GM21576 (cell line): ENCODE measurements at regions not wholly inside any gene's neighbourhood (a gene's known extent, or its start where the extent isn't known, plus 50 kb on each side); places are given as distances from the start of the nearest gene placed in this dataset.

Experiments used
- ATAC-seq: cut with Tn5 transposase; IDR thresholded peaks from one replicate; pipeline ENCODE4 v1.9.1; 2021; ENCODE audit warnings: mild to moderate bottlenecking, moderate library complexity; ENCODE audit not compliant: unreplicated experiment

DNA sequence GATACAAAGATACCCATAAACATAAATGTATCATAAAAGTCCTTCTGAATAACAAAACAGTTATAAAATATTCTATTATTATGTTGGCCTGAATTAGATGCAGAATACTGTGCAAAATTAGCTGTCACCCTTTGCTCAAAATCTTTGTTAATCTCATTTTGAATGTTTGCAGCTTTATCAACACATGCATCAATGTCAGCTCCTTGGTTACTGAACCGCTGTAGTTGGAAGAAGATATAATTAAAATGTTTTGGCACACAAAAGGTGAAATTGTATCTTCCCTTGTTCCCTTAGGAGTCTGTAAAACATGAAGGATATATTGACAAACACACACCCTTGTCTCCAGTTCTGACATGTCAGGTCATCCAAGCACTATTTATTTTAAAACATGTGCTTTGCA, 146.3 kb upstream of the POU5F2 start:
- no peak for ATAC-seq

DNA sequence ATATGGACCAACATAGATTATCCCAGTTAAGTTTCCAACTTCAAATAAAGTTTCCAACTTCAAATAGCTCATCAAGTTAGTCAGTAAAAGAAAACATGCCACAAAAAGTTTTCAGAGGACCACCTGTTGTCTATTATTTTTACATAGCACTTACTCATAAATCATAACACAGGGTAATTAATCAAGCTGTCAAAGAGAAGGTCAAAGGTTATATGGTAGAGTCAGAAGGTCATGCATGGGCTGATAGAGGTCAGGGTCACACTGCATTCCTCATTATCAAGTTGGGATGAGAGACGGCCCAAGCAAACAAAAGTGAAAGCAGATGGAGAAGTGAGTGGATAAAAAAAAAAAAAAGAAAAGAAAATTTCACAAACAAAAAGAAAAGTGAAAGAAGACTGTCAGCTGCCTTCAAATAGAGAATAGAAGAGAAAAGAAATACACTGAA, 145.5 kb upstream of the POU5F2 start:
- no peak for ATAC-seq

DNA sequence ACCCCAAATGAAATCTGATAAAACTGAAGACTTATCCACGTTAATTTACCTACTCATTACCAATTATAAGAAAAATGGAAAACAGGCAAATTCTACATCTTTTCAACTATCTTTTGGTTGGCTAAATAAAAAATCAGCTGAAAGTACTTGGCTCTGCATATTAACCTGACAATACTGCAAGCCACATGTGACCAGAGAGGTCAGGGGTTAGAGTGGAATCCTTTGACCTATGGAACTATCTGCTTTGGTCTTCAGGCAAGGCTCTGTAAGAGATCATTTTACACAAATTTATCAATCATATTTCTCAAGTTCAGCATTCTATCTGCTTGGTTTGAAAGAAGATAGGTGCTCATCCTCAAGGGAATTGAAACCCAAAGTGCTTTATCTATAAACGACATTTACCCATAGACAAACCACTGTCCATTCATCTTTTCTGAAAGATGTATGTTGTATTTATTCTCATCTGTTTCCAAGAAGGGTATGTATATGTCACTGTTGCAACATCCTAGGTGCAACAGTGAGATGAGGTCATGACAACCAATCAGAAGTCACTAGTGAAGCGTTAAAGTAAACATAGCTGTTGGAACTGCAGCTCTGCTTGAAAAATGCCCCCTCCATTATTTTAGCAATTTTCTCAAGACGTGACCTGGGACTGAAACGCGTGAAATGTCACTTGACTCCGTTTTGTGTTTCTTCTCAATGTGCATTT, 144.9 kb upstream of the POU5F2 start:
- no peak for ATAC-seq

DNA sequence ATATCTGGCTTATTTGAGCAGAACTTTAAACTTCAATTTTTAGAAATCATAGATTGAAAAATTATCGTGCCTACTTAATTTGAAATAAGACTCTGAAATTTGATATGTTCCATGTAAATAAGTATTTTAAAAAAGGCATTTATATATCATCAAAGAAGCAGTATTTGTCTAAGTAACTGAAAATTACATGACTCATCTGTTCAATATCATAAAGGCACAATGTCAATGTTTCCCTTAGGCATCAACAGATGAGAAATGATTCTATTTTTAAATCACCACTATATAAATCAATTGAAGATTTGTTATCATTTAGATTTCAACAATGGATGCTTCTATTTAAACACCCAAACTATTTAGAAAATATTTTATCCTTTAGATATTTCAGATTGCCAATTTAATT, 142.9 kb upstream of the POU5F2 start:
- no peak for ATAC-seq

DNA sequence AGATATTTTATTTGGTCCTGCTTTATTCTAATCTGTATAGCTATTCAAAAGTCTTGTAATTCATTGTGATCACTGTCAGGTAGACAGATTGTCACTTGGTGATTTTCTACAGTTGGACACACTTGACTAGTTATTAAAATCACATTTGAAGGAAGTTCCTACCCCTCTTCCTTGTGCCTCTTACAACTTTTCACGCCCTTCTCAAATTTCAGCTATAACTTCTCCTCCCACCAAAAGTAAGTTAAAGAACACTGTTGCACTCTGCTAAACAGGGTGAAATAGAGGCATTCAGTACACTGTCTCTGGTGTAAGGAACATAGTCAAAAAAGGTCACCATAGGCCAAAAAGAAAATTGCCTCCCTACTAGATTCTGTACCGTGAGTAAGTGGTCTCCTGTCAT, 142.1 kb upstream of the POU5F2 start:
- no peak for ATAC-seq

DNA sequence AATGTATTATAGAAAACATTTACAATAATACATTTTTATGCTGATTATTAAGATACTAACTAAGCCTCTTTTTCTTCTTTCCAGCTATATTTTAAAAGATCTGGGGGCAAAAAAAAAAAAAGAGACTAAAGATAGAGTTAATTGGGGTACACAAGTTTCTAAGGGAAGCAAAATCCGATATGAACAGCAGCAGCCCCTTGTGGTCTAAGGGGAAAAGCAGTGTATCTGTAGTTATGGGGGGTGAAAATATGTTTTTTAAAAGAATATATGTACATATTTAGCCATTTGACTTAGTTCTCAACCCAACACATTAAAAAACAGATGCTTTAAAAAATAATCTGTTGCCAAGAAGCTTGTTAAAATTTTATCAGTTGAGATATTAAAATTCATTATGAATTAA, 134.3 kb upstream of the POU5F2 start:
- no peak for ATAC-seq

DNA sequence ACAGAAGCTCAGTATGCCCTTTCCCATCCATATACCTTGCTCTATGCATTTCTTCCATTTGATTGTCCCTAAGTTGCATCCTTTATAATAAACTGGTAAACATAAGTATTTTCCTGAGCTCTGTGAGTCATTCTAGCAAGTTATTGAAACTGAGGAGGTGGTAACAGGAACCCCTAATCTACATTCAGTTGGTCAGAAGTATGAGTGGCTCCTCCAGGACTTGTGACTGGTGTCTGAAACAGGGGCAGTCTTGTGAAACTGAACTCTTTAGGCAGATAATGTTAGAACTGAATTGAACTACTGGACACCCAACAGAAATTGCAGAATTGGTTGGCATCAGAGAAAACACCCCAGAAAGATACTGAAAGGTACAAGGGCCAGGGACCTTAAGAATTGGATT, 133.1 kb upstream of the POU5F2 start:
- ATAC-seq = no peak

DNA sequence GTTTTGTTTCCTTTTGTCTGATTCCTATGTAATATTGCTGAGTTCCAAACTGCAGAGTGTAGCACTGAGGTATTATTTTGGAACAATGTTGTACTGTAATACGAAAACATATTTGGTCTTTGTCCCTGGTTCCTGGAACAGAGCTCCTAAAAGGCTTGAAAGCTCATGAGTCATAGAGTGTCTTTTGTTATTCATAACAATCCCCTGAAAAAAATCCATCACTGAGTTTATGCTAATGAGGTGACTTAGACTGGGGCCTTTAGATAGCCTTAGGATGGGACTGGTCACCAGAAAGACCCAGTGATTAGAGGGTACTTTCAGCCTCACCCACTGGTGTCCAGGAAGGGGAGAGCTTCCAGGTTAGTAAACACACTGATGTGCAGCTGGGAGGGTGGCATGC, 132.7 kb upstream of the POU5F2 start:
- ATAC-seq = no peak

DNA sequence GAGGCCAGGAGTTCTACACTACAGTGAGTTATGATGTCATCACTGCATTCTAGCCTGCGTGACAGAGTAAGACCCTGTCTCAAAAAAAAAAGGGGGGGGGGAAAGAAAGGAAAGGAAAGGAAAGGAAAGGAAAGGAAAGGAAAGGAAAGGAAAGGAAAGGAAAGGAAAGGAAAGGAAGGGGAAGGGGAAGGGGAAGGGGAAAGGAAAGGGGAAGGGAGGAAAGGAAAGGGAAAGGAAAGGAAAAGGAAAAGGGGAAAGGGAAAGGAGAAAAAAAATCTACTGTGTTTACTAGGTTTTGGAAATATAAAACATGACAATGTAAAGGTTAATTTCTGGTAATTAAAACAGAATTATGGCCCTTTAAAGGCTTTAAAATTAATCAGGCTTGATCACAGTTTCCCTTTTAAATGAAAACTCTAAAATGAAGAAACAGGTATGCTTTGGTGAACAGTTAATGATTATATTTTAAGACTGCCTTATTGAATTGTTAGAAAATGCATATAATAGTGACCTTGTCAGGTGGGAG, 131.9 kb upstream of the POU5F2 start:
- no peak for ATAC-seq

DNA sequence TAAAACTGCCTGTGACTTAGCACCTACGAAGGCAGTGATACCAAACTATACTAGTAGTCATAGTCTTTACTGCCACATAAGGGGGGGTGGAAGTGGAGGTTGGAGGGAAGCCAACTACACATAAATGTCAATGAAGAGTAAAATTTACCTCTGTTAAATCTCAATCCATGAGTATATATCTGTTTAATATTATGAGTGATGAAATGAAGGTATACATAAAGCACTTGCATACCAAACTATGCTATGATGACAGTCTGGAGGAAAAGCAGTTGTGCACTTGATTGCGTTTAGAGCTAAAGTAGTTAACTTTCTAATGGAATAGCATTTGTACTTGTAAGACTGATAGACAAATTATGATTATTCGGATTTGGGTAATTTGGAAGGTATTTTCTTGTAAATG, 129.2 kb upstream of the POU5F2 start:
- no peak for ATAC-seq

DNA sequence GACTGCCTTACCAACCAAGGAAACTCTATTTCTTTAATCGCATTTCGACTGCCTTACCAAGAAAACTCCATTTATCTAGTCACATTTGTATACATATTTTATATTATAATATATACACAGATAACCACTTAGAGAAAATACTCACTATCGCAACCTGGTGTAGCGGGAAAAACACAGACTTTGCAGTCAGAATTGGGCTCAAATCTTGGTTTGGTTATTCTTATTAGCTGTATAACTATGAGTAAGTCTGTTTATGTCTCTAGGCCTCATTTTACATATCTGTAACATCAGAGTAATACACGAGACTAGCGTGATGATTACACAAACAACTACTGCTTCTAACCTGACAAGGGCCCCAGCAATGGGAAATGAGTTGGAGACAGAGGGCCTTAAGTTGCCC, 127.5 kb upstream of the POU5F2 start:
- no peak for ATAC-seq

DNA sequence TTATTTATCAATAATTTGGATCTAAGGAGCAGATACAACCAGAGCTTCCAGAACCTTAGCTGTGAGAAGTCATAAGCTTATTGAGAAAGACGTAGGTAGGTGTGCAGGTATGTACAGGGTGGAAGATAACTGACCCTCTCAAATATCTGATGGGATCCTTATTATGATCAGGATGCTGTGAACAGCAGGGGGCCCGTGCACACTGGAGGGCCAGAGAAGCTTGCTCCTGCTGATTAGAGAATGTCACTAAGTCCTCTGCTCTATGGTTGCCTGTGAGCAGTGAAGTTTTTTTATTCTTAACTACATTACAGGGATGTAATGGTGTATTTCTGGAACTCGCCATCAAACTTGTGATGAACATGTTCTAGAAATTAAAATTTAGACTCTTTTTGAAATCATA, 108.9 kb upstream of the POU5F2 start:
- no peak for ATAC-seq

DNA sequence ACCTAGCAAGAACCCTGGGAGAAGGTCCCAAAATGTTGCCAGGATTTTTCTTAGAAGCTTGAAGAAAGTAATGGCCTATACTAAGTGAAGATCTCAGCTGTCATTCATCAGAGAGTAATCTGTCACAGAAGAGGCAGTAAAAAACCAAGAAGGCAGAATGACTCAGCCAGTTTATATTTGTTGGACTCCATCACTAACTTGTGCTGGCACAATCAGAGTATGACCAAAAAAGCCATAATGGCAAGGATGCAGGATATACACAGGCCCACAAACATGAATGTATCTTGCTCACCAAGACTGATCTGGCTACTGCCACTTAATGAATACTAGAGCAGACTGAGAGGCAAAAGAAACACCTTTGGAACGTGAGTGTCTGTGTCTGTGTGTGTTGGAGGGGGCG, 104.0 kb upstream of the POU5F2 start:
- no peak for ATAC-seq

DNA sequence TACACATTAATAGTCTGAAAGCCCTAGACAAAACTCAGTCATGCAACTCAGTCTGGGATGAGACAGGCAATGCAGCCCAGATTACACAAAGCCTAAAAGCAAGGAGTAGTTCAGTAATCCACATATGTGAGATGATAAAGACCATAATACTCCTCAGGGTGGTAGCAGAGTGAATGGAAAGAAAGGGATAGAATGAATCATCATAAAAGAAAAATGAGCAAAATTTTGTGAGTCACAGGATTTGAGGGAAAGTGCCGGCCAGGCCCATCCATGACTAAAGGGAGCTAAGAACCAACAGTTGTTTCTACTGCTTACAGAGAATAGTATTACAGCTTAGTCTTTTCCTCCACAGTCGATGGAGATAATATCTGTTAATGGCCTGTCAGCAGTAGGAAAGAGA, 90.0 kb upstream of the POU5F2 start:
- ATAC-seq = no peak

DNA sequence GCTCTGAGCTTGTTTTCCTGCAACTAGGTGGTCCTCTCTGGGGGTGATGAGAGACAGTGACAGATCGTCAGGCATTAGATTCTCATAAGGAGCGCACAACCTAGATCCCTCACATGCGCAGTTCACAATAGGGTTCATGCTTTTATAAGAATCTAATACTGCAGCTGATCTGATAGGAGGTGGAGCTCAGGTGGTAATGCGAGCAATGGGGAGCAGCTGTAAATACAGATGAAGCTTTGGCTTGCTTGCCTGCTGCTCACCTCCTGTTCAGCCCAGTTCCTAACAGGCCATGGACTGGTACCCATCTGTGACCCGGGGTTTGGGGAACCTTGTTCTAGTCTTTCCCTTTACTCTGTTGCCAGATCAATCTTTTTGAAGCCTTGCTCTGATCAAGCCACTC, 89.5 kb upstream of the POU5F2 start:
- no peak for ATAC-seq

DNA sequence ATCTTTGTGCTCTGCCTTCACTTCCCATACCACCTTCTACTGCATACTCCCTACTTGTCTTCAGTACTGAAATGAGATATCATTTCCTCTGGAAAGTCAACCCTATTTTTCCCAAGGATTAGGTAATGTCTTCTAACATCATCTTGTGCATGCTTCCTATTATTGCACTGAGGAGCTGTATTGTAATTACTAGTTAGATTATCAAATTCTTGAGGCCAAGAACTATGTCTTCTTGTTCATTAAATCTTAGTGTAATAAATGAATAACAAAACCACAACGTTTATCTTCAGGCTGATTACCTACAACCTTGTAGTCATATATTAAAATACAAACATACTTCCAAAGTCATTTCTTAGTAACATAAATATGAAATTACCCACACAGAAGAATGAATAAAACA, 87.9 kb upstream of the POU5F2 start:
- ATAC-seq = no peak

DNA sequence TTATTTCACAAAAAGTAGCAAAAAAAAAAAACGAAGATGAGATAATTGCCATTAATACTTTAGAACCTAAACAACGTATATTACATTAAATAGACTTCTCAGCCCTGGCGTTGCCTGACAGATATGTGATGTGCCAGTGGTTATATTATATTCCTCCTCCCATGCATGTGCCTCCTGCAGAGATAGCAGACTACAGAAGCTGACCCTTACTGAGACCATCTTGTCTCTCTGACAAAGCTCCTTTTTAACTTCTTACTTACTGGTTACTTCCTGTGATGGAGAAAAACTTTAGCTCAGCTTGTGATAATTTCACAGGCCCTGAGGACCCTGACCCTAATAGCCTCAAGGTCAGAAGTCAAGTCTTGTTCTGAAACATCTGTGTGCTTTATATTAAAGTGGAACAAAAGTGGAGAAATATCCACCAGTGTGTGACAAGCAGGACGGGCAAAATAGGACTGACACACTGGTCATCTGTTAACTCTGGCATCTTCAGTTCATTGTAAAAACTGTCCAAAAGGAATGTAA, 80.6 kb upstream of the POU5F2 start:
- ATAC-seq = no peak

DNA sequence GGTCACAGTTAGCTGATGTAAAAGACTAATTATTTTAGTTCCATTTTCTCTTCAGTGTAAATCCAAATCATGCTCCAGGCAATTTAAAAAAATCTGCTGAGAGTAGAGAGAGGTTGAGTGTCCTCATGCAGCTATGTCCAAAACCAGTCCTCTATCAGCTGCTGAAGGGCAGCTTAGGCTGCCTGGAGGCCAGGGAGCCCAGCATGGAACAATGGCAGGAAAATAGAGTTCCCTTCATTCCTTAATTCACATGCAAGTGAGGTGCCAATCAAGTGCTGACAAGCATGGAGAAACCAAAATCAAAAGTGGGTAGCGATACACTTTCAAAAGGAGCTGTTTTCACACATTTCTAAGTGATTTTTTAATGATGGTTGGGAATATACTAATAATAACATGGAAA, 78.3 kb upstream of the POU5F2 start:
- no peak for ATAC-seq

DNA sequence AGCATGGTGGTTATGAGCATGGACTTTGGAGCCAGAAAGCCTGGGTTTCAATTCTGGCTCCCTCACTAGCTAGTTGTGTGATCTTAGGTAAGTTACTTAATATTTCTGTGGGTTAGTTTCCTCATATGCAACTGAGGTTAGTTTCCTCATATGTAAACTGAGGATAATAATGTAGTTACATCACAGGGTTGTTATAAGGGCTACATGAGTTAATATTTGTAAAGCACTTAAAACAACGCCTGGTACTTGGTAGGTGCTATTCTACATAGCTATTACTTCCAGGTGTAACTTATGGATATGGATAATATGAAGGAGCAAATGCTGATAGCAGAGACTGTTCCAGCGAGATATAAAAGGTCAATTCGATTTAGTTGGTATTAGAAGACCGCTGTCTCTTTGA, 69.4 kb upstream of the POU5F2 start:
- no peak for ATAC-seq

DNA sequence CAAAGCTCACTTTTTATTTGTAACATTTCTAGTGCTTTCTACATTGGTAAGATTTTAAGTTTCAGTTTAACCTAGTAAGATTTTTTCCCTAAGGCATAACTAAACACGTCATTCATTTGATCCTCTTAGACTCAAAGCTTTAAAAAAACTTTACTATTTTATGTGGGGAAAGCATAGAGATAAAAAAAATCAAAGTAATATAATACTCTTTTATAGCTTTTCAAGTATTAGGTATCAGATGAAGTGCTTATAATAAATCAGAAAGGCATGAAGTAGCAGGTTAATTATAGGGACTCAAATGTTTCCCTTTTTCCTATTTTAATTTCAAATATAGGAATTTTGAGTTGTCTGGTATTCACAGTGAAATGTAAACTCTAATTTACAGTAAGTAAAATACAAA, 68.0 kb upstream of the POU5F2 start:
- no peak for ATAC-seq

DNA sequence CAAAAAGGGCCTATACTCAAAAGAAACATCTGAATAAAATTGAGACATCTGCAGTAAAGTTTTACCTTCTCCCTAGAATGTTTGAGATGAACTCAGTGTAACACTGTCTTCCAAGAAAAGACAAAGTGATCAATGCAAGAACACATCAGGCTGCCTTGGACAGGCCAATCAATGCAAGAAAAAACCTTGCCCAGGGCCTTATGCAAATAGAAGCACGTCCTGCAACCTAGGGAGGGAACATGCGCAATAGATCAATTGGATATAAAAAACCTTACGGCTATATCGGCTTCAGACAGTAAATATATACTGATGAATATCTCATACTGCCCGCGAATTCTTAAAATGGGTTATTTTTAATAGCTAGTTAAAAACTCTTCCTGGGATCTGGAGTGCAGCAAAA, 66.4 kb upstream of the POU5F2 start:
- no peak for ATAC-seq

DNA sequence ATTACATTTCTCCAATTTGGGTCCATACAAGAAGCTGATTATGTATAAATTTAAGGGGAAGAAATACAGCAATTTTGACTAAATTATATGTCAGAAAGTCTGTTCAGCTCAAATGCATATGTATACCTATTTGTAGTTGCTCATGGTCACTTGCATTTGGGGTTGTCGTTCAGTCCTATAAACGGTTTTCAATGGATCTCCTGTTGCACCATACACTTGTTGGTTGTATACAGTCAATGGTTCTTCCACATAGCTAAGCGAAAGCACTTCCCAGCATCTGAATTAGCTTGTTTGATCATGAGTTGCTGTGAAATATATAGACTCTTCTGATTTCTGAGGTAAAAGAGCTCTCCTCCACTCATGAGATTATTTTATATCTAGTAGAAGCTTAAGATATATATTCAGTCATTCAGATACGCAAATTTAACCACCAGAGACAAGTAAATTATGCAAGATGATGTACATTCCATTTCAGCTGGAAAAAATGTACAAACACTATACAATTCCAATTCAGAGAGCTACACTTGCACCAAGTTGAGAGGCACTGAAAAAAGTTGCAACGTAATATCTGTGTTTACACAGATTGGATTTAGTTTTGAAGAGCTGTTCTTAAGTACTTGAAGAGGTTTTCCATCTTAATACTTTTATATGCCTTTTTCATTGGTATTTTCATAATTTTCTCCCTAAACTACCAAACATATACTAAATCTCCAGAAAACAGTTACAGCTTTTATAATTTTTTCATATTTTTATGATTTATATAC, 64.4 kb upstream of the POU5F2 start:
- ATAC-seq = no peak
